ENCODE measurements at regions not wholly inside any gene's neighbourhood (a gene's known extent, or its start where the extent isn't known, plus 50 kb on each side); places are given as distances from the start of the nearest gene placed in this dataset.

DNA sequence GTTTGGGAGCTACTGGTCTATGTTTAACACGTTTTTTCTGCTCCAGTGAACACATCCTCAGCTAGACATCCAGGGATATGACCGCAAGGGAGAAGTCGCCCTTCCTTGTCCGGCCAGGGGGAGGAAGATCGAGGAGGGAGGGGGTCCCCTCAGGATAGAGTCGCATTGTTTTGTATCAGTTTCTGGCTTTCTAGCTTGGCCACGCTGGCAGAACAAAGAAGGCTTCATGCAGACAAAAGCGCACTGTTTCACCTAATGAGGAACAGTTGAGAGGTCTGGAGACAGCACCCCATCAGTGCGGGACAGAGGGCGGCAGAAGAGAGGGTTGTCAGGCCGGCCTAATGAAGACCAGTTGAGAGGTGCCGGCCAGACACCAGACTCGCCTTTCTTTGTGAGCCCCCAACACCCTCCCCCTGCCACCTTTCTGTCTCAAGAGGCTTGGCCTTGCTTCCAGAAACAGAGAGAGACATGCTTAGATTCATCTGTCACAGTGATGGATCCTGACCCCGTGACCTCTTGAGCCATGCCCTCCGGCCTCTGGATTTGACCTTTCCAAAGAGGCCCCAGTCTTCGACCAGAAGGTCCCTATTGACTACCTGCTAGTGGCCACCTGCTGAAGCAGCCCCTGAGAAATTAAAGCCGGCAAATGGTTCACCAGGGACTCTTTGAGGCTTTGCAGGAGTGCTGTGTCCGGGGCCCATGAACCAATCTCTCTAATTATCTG, 254.7 kb upstream of the TBX3 start:
- no peaks in the 10 kb centered on the region for H3K36me3 ChIP-seq (ENCODE audit: insufficient read depth, low read length)
- no peaks in the 10 kb centered on the region for H3F3A ChIP-seq (ENCODE audit: insufficient read depth, low read length, poor library complexity, severe bottlenecking)
- H3K4me2 ChIP-seq (ENCODE audit: low read length) = no peak overlapping the region
- H3K9me2 ChIP-seq (ENCODE audit: insufficient read depth, low read length) = no peaks in the 10 kb centered on the region
- H3K79me2 ChIP-seq (replicated peaks; ENCODE audit: insufficient read depth, low read length) = no peaks in the 10 kb centered on the region
- TF ChIP-seq TAF1 (IDR thresholded peaks at IDR 0.05; ENCODE audit: low read depth) (no peak), EZH2 (IDR thresholded peaks at IDR 0.05; ENCODE audit: borderline replicate concordance, insufficient read depth, low read length, poor library complexity, severe bottlenecking) (no peak), MXI1 (conservative IDR thresholded peaks at IDR 0.05; ENCODE audit: poor library complexity, severe bottlenecking) (no peak), POLR2AphosphoS5 (IDR thresholded peaks at IDR 0.05) (no peak), EP300 (conservative IDR thresholded peaks at IDR 0.05; ENCODE audit: poor library complexity, severe bottlenecking) (no peak), SMC3 (conservative IDR thresholded peaks at IDR 0.05; ENCODE audit: poor library complexity) (no peak), RAD21 (conservative IDR thresholded peaks at IDR 0.05) (no peak)
- TF ChIP-seq, protein P1, sequence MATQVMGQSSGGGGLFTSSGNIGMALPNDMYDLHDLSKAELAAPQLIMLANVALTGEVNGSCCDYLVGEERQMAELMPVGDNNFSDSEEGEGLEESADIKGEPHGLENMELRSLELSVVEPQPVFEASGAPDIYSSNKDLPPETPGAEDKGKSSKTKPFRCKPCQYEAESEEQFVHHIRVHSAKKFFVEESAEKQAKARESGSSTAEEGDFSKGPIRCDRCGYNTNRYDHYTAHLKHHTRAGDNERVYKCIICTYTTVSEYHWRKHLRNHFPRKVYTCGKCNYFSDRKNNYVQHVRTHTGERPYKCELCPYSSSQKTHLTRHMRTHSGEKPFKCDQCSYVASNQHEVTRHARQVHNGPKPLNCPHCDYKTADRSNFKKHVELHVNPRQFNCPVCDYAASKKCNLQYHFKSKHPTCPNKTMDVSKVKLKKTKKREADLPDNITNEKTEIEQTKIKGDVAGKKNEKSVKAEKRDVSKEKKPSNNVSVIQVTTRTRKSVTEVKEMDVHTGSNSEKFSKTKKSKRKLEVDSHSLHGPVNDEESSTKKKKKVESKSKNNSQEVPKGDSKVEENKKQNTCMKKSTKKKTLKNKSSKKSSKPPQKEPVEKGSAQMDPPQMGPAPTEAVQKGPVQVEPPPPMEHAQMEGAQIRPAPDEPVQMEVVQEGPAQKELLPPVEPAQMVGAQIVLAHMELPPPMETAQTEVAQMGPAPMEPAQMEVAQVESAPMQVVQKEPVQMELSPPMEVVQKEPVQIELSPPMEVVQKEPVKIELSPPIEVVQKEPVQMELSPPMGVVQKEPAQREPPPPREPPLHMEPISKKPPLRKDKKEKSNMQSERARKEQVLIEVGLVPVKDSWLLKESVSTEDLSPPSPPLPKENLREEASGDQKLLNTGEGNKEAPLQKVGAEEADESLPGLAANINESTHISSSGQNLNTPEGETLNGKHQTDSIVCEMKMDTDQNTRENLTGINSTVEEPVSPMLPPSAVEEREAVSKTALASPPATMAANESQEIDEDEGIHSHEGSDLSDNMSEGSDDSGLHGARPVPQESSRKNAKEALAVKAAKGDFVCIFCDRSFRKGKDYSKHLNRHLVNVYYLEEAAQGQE (IDR thresholded peaks at IDR 0.05; ENCODE audit: borderline replicate concordance) = no peak
- TF ChIP-seq, protein P2, sequence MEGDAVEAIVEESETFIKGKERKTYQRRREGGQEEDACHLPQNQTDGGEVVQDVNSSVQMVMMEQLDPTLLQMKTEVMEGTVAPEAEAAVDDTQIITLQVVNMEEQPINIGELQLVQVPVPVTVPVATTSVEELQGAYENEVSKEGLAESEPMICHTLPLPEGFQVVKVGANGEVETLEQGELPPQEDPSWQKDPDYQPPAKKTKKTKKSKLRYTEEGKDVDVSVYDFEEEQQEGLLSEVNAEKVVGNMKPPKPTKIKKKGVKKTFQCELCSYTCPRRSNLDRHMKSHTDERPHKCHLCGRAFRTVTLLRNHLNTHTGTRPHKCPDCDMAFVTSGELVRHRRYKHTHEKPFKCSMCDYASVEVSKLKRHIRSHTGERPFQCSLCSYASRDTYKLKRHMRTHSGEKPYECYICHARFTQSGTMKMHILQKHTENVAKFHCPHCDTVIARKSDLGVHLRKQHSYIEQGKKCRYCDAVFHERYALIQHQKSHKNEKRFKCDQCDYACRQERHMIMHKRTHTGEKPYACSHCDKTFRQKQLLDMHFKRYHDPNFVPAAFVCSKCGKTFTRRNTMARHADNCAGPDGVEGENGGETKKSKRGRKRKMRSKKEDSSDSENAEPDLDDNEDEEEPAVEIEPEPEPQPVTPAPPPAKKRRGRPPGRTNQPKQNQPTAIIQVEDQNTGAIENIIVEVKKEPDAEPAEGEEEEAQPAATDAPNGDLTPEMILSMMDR (IDR thresholded peaks at IDR 0.05; ENCODE audit: poor library complexity, severe bottlenecking) = no peak
- no peak overlapping the region for H3K9ac ChIP-seq (ENCODE audit: low read length)
- no peak overlapping the region for H3K4me3 ChIP-seq (ENCODE audit: low read length)
- H3K27ac ChIP-seq (ENCODE audit: low read length) = no peak overlapping the region
- H3K9me3 ChIP-seq (ENCODE audit: low read length) = no peaks in the 10 kb centered on the region
- no peaks in the 10 kb centered on the region for H4K20me1 ChIP-seq (ENCODE audit: insufficient read depth)
- no peaks in the 10 kb centered on the region for H3K27me3 ChIP-seq (ENCODE audit: insufficient read depth, low read depth, low read length)
- H2AFZ ChIP-seq (ENCODE audit: low read depth, low read length) = no peak overlapping the region

DNA sequence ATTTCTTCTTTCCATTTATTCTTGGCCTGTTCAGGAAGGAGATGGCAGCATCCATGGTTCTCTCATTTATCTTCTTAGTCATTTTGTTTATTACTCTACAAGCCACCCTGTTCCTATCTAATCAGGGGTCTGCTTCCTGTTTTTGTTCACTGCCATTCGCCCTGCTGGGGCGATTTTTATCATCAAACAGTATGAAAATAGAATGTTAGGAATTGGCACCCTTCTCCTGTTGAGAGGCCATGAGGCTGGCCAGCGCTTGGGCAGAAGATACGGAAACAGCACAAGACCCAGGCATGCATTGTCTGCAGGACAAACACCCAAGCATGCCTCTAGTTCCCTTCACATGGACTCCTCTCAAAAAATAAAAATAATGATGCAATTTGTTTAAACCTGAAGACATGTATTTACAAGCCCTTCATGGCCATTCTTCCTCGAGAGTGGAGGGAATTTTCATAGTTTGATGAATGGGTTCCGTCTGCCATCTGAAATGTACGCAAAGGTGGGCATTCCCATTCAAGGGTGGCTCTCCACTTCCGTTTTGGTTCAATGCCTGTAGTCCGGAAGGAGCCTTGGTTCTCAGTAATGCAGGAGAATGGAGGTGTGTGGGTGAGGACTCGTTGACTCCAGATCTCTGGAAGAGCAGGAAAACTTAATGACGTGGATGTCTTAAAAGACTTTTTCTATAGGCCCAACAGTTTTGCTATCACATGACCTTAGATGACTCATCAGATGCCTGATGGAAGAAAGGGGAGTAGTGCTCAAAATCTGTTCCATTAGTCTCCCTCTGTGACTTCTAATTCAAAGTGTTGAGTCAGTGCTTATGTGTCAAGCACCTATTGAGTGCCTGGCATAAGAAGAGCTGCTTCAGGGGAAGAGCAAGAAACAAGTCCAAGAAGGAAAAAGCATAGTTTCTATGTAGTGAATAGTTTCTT, 252.4 kb upstream of the TBX3 start:
- no peak overlapping the region for H3K9ac ChIP-seq (ENCODE audit: low read length)
- no peaks in the 10 kb centered on the region for H3K36me3 ChIP-seq (ENCODE audit: insufficient read depth, low read length)
- H2AFZ ChIP-seq (ENCODE audit: low read depth, low read length) = no peak overlapping the region
- no peaks in the 10 kb centered on the region for H3K9me3 ChIP-seq (ENCODE audit: low read length)
- H3K9me2 ChIP-seq (ENCODE audit: insufficient read depth, low read length) = no peaks in the 10 kb centered on the region
- no peak overlapping the region for H3K4me2 ChIP-seq (ENCODE audit: low read length)
- no peak overlapping the region for H3K4me3 ChIP-seq (ENCODE audit: low read length)
- no peaks in the 10 kb centered on the region for H3K27me3 ChIP-seq (ENCODE audit: insufficient read depth, low read depth, low read length)
- no peaks in the 10 kb centered on the region for H3K79me2 ChIP-seq (replicated peaks; ENCODE audit: insufficient read depth, low read length)
- H3K27ac ChIP-seq (ENCODE audit: low read length) = no peak overlapping the region
- no peaks in the 10 kb centered on the region for H4K20me1 ChIP-seq (ENCODE audit: insufficient read depth)
- no peaks in the 10 kb centered on the region for H3F3A ChIP-seq (ENCODE audit: insufficient read depth, low read length, poor library complexity, severe bottlenecking)
- TF ChIP-seq, protein P1 (IDR thresholded peaks at IDR 0.05; ENCODE audit: borderline replicate concordance) = no peak
- TF ChIP-seq RAD21 (conservative IDR thresholded peaks at IDR 0.05) = no peak
- TF ChIP-seq, protein P2 (IDR thresholded peaks at IDR 0.05; ENCODE audit: poor library complexity, severe bottlenecking) = no peak
- TF ChIP-seq SMC3 (conservative IDR thresholded peaks at IDR 0.05; ENCODE audit: poor library complexity) = no peak
- TF ChIP-seq MXI1 (conservative IDR thresholded peaks at IDR 0.05; ENCODE audit: poor library complexity, severe bottlenecking) = no peak
- TF ChIP-seq POLR2AphosphoS5 (IDR thresholded peaks at IDR 0.05) = no peak
- TF ChIP-seq TAF1 (IDR thresholded peaks at IDR 0.05; ENCODE audit: low read depth) = no peak
- no peak for TF ChIP-seq EZH2 (IDR thresholded peaks at IDR 0.05; ENCODE audit: borderline replicate concordance, insufficient read depth, low read length, poor library complexity, severe bottlenecking)
- no peak for TF ChIP-seq EP300 (conservative IDR thresholded peaks at IDR 0.05; ENCODE audit: poor library complexity, severe bottlenecking)
